ENCODE measurements at regions not wholly inside any gene's neighbourhood (a gene's known extent, or its start where the extent isn't known, plus 50 kb on each side); places are given as distances from the start of the nearest gene placed in this dataset.

GRCh38 chr6:155589190-155589589, 133.6 kb upstream of the NOX3 start:
- H3K36me3 ChIP-seq (ENCODE audit: low read depth), result no peaks in the 10 kb centered on the region
- TF ChIP-seq, protein P1, sequence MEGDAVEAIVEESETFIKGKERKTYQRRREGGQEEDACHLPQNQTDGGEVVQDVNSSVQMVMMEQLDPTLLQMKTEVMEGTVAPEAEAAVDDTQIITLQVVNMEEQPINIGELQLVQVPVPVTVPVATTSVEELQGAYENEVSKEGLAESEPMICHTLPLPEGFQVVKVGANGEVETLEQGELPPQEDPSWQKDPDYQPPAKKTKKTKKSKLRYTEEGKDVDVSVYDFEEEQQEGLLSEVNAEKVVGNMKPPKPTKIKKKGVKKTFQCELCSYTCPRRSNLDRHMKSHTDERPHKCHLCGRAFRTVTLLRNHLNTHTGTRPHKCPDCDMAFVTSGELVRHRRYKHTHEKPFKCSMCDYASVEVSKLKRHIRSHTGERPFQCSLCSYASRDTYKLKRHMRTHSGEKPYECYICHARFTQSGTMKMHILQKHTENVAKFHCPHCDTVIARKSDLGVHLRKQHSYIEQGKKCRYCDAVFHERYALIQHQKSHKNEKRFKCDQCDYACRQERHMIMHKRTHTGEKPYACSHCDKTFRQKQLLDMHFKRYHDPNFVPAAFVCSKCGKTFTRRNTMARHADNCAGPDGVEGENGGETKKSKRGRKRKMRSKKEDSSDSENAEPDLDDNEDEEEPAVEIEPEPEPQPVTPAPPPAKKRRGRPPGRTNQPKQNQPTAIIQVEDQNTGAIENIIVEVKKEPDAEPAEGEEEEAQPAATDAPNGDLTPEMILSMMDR (IDR thresholded peaks at IDR 0.05), result no peak
- intact Hi-C loops (cut with DNase I, micrococcal nuclease), result no loop called here
- no peak for DNase-seq
- H3K4me3 ChIP-seq, result no peak overlapping the region
- no peaks in the 10 kb centered on the region for H3K4me1 ChIP-seq (ENCODE audit: low read depth)
- no peak for ATAC-seq
- no peaks in the 10 kb centered on the region for H3K9me3 ChIP-seq

- TF ChIP-seq, protein P1 (IDR thresholded peaks at IDR 0.05), result no peak
- ATAC-seq (no peak), DNase-seq (no peak)
- Histone ChIP-seq H3K4me1 (ENCODE audit: low read depth) (peaks cover 2% of the 10 kb centered on the region), H3K36me3 (ENCODE audit: low read depth) (no peaks in the 10 kb centered on the region), H3K9me3 (no peaks in the 10 kb centered on the region), H3K4me3 (no peak overlapping the region)
- intact Hi-C loops (cut with DNase I, micrococcal nuclease), result no loop called here
Observed at GRCh38 chr6:155587817-155588216, 132.2 kb upstream of the NOX3 start.

DNA sequence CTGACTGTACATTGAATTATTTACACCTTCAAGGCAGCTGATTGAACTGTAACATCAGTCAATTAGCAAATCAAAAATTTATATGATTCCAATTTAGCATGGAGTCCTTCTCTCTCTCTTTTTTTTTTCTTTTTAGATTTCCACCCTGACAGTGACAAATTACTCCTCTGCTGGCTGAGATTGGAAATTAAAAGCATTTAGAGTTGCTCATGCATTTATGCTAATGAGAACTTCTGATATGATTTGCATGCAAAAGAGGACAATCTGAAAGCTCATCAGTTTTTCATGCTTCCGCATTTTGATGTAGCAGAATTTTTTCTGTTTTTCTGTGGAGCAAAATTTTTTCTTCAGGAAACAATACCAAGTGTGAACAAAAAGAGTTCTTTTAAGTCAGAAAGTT, 130.5 kb upstream of the NOX3 start:
- ATAC-seq (no peak), DNase-seq (no peak)
- TF ChIP-seq, protein P1 (IDR thresholded peaks at IDR 0.05), result no peak
- Histone ChIP-seq H3K4me1 (ENCODE audit: low read depth) (peaks cover 4% of the 10 kb centered on the region), H3K4me3 (no peak overlapping the region), H3K9me3 (no peaks in the 10 kb centered on the region), H3K36me3 (ENCODE audit: low read depth) (no peaks in the 10 kb centered on the region)
- intact Hi-C loops (cut with DNase I, micrococcal nuclease), result no loop called here

DNA sequence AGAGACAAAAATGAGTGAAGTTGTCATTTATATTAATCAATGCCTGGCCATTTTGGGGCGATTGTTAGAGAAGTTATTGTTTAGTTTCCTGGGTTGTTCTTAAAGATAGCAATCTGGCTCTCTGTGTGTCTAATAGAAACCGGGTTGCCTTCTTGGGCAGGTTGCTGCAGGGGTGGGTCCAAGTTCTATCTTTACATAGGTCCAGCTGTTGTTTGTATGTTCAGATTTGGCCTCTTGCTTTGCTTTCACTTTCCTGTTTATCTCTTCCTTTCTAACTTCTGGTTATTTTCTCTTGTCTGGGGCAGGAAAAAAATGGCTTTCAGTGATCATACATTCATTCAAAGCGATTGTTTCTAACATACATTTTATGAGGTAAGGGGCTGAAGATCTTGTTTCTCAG, 128.4 kb upstream of the NOX3 start:
- Histone ChIP-seq H3K4me1 (ENCODE audit: low read depth) (peaks cover 4% of the 10 kb centered on the region), H3K4me3 (no peak overlapping the region), H3K36me3 (ENCODE audit: low read depth) (no peaks in the 10 kb centered on the region), H3K9me3 (no peaks in the 10 kb centered on the region)
- ATAC-seq (peak; percentile 40), DNase-seq (peak in 1 of 3 donors; percentile 7)
- intact Hi-C loops (cut with DNase I, micrococcal nuclease), result no loop called here
- TF ChIP-seq, protein P1 (IDR thresholded peaks at IDR 0.05), result no peak

DNA sequence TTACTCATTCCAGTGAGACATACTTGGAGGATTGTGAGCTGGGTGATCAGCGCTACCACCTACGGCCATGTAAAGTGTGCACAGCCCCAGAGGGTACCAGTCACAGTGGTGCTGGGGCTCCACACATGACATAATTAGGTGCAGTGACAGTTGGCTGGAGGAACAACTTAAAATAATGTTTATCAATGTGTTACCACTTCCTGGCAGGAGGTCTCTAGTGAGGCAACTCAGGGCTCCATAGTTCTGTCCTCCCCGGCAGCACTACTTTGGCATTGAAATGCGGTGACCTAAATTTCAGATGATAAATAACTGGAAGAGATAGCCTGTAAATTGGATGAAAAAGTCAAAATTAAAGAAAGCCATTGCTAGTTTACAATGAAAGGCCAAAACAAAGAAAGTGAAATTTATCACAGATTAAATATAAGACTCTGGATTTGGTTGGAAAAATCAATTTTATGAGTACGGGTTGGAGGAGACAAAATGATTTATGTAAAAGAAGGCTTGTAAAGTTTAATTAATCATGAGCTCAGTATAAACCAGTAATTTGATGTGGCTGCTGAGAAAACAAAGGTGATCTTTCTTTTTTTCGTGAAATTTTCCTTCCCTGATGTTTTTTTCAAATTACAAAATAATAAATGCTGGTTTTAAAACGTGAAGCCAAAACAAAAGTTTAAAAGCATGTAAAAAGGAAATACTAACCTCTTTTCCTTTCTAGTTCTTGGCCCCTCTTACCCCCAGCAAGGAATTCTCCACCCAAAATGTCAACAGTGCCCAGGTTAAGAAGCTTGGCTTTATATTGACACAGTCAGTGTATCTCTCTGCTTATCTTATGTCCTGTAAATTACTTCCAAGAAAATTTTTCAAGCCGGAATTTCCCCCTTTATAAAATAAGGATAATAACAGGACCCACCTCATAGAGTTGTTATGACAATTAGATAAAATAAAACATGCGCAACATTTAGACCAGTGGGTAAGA, 126.7 kb upstream of the NOX3 start:
- intact Hi-C loops (cut with DNase I, micrococcal nuclease), result no loop called here
- no peaks in the 10 kb centered on the region for H3K9me3 ChIP-seq
- H3K4me1 ChIP-seq (ENCODE audit: low read depth), result peaks cover 4% of the 10 kb centered on the region
- no peaks in the 10 kb centered on the region for H3K36me3 ChIP-seq (ENCODE audit: low read depth)
- TF ChIP-seq, protein P1 (IDR thresholded peaks at IDR 0.05), result no peak
- no peak overlapping the region for H3K4me3 ChIP-seq
- DNase-seq (no peak), ATAC-seq (peak; percentile 69)

Data from mucosa of descending colon (tissue), 3 donors.